ENCODE measurements at regions not wholly inside any gene's neighbourhood (a gene's known extent, or its start where the extent isn't known, plus 50 kb on each side); places are given as distances from the start of the nearest gene placed in this dataset.

DNA sequence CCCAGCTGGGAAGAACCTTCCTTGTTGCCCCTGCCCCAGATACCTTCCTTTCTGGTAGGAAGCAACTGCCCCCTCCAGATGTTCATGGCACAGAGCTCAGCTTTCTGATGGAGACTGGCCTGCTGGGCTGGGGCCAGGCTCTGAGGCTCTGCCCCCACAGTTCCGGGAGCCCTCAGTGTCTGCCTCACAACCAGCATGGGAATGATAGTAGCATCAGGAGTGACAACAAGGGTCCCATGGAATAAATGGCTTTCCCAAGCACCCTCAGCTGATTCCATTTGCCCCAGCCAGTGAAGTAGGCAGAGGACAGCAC, 65.6 kb upstream of the IQSEC1 start:
- TF ChIP-seq, protein P1, sequence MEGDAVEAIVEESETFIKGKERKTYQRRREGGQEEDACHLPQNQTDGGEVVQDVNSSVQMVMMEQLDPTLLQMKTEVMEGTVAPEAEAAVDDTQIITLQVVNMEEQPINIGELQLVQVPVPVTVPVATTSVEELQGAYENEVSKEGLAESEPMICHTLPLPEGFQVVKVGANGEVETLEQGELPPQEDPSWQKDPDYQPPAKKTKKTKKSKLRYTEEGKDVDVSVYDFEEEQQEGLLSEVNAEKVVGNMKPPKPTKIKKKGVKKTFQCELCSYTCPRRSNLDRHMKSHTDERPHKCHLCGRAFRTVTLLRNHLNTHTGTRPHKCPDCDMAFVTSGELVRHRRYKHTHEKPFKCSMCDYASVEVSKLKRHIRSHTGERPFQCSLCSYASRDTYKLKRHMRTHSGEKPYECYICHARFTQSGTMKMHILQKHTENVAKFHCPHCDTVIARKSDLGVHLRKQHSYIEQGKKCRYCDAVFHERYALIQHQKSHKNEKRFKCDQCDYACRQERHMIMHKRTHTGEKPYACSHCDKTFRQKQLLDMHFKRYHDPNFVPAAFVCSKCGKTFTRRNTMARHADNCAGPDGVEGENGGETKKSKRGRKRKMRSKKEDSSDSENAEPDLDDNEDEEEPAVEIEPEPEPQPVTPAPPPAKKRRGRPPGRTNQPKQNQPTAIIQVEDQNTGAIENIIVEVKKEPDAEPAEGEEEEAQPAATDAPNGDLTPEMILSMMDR (IDR thresholded peaks at IDR 0.05; ENCODE audit: low read depth, low read length), result no peak
- TF ChIP-seq EZH2phosphoT487 (IDR thresholded peaks at IDR 0.05; ENCODE audit: low read depth), result no peak
